Hepatic stellate cell (primary cell): ENCODE measurements at regions not wholly inside any gene's neighbourhood (a gene's known extent, or its start where the extent isn't known, plus 50 kb on each side); places are given as distances from the start of the nearest gene placed in this dataset.
A peak's percentile ranks its signal among the peaks of the same experiment; 100 is the strongest.
"Not testable (repeated sequence)": the region's sequence is repeated elsewhere in the genome, so short reads cannot be mapped to it uniquely, and the experiment has no call there.

Source experiments
- DNase-seq: peaks from one replicate; pipeline ENCODE4 v3.0.0; 2011; ENCODE audit warnings: low spot score

GRCh38 chr2:146392186-146392585 lies 1452.6 kb upstream of the ACVR2A start:
- DNase-seq = no peak

- DNase-seq = no peak
Observed at GRCh38 chr2:146388757-146389156, 1456.1 kb upstream of the ACVR2A start.

- no peak for DNase-seq
Observed at GRCh38 chr2:146386096-146386495, 1458.7 kb upstream of the ACVR2A start.

- no peak for DNase-seq
Observed at GRCh38 chr2:146385031-146385430, 1459.8 kb upstream of the ACVR2A start.

- DNase-seq = no peak
Observed at GRCh38 chr2:146376511-146377064, 1468.2 kb upstream of the ACVR2A start.

- no peak for DNase-seq
Observed at GRCh38 chr2:146374505-146374904, 1470.3 kb upstream of the ACVR2A start.

GRCh38 chr2:146371364-146371763 lies 1473.5 kb upstream of the ACVR2A start:
- DNase-seq = not testable (repeated sequence)

- DNase-seq = peak; percentile 4
Observed at GRCh38 chr2:146370826-146371225, 1474.0 kb upstream of the ACVR2A start.

- DNase-seq = no peak
Observed at GRCh38 chr2:146366276-146366675, 1478.6 kb upstream of the ACVR2A start.

GRCh38 chr2:146365041-146365440 lies 1479.8 kb upstream of the ACVR2A start:
- no peak for DNase-seq

GRCh38 chr2:146363731-146364130 lies 1481.1 kb upstream of the ACVR2A start:
- no peak for DNase-seq

- no peak for DNase-seq
Observed at GRCh38 chr2:146351689-146352088, 1493.1 kb upstream of the ACVR2A start.

- no peak for DNase-seq
Observed at GRCh38 chr2:146349334-146349733, 1495.5 kb upstream of the ACVR2A start.

- DNase-seq = no peak
Observed at GRCh38 chr2:146324951-146325350, 1519.9 kb upstream of the ACVR2A start.

GRCh38 chr2:146323564-146323963 lies 1521.3 kb upstream of the ACVR2A start:
- no peak for DNase-seq

GRCh38 chr2:146321175-146321574 lies 1523.7 kb upstream of the ACVR2A start:
- DNase-seq = peak; percentile 2

GRCh38 chr2:146317959-146318358 lies 1526.9 kb upstream of the ACVR2A start:
- DNase-seq = no peak

GRCh38 chr2:146312899-146313298 lies 1531.9 kb upstream of the ACVR2A start:
- DNase-seq = no peak

GRCh38 chr2:146305164-146305563 lies 1539.7 kb upstream of the ACVR2A start:
- DNase-seq = no peak

- DNase-seq = no peak
Observed at GRCh38 chr2:146301287-146301686, 1543.5 kb upstream of the ACVR2A start.

- no peak for DNase-seq
Observed at GRCh38 chr2:146295080-146295670, 1549.7 kb upstream of the ACVR2A start.

- DNase-seq = no peak
Observed at GRCh38 chr2:146287281-146287680, 1557.5 kb upstream of the ACVR2A start.

GRCh38 chr2:146278881-146279280 lies 1565.9 kb upstream of the ACVR2A start:
- no peak for DNase-seq

GRCh38 chr2:146271131-146271831 lies 1573.5 kb upstream of the ACVR2A start:
- no peak for DNase-seq
